Activated T-cell treated with anti-CD3 and anti-CD28 coated beads, Interleukin-2, amount 50 U/mL, for 72 hours (primary cell): ENCODE measurements at regions not wholly inside any gene's neighbourhood (a gene's known extent, or its start where the extent isn't known, plus 50 kb on each side); places are given as distances from the start of the nearest gene placed in this dataset.
"Not testable (repeated sequence)": the region's sequence is repeated elsewhere in the genome, so short reads cannot be mapped to it uniquely, and the experiment has no call there.

Experiments
- ATAC-seq, 2 donors: fragments of 150-1000 bp; cut with Tn5 transposase; replicated peaks in 1 of 2; 2 replicates each; pipeline ENCODE4 v1.10.0; 2021; ENCODE audit warnings: moderate library complexity in 2 of 2, mild to moderate bottlenecking in 1 of 2
- DNase-seq, 2 donors: peaks; one replicate each; pipeline ENCODE4 v3.0.0; 2021 to 2022; ENCODE audit warnings: mixed read lengths in 1 of 2
- H3K27ac Mint-ChIP-seq: one replicate; pipeline ENCODE4 v1.8.0; 2022; ENCODE audit warnings: mild to moderate bottlenecking, moderate library complexity, mixed read lengths
- H3K27me3 Mint-ChIP-seq: one replicate; pipeline ENCODE4 v1.8.0; 2022; ENCODE audit warnings: low read depth, mixed read lengths
- H3K36me3 Mint-ChIP-seq, 2 donors: one replicate each; pipeline ENCODE4 v1.8.0; 2022; ENCODE audit warnings: mixed read lengths in 2 of 2, mild to moderate bottlenecking in 1 of 2; ENCODE audit not compliant: insufficient read depth in 2 of 2
- H3K4me1 Mint-ChIP-seq: one replicate; pipeline ENCODE4 v1.8.0; 2022; ENCODE audit warnings: low read depth, mixed read lengths
- H3K4me3 Mint-ChIP-seq, 2 donors: one replicate each; pipeline ENCODE4 v1.8.0; 2022; ENCODE audit warnings: mild to moderate bottlenecking in 2 of 2, mixed read lengths in 2 of 2, moderate library complexity in 2 of 2
- H3K9me3 Mint-ChIP-seq, 2 donors: one replicate each; pipeline ENCODE4 v1.8.0; 2022; ENCODE audit warnings: mixed read lengths in 2 of 2

GRCh38 chr2:234797566-234798250 lies 154.1 kb upstream of the SH3BP4 start:
- Mint-ChIP-seq H3K27me3 (peaks cover 32% of the 10 kb centered on the region), H3K4me3 (no peak overlapping the region), H3K4me1 (no peaks in the 10 kb centered on the region), H3K9me3 (no peaks in the 10 kb centered on the region), H3K27ac (no peak overlapping the region), H3K36me3 (no peaks in the 10 kb centered on the region)
- no peak for DNase-seq
- ATAC-seq: no peak

DNA sequence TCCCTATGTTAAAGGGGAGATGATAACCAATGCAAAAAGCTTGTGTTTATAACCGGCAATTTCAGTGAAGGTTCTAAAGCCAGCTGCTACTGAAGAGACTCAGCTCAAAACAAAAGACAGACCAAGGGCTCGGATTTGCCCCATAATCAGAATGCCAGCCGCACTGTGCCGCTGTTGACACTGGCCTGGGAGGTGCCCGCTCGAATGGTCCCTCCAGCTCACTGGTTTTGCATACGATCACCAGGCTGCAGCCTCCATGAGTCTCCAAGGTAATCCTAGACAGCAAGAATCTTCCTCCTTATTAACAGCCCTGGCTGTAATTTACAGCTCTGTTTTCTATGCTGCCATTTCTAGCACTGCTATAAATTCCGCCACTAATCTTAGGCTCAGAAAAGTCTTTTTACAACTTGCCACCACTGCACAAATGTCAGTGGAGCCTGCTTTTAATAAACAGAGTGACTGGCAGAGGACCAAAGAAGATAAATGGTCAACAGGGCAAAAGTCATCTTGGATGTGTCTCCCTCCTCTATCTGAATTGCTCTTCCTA lies 155.7 kb upstream of the SH3BP4 start:
- Mint-ChIP-seq H3K9me3 (no peaks in the 10 kb centered on the region), H3K27me3 (peaks cover 32% of the 10 kb centered on the region), H3K36me3 (no peaks in the 10 kb centered on the region), H3K4me3 (no peak overlapping the region), H3K4me1 (no peaks in the 10 kb centered on the region), H3K27ac (no peak overlapping the region)
- ATAC-seq: no peak
- no peak for DNase-seq

GRCh38 chr2:234795272-234795920 lies 156.4 kb upstream of the SH3BP4 start:
- no peak for ATAC-seq
- no peaks in the 10 kb centered on the region for H3K36me3 Mint-ChIP-seq
- H3K27me3 Mint-ChIP-seq: peaks cover 27% of the 10 kb centered on the region
- H3K4me1 Mint-ChIP-seq: no peaks in the 10 kb centered on the region
- no peak overlapping the region for H3K4me3 Mint-ChIP-seq
- no peaks in the 10 kb centered on the region for H3K9me3 Mint-ChIP-seq
- H3K27ac Mint-ChIP-seq: no peak overlapping the region
- no peak for DNase-seq

- ATAC-seq: no peak
- DNase-seq: no peak
- H3K27ac Mint-ChIP-seq: no peak overlapping the region
- H3K4me1 Mint-ChIP-seq: no peaks in the 10 kb centered on the region
- H3K9me3 Mint-ChIP-seq: no peaks in the 10 kb centered on the region
- no peak overlapping the region for H3K4me3 Mint-ChIP-seq
- H3K36me3 Mint-ChIP-seq: no peaks in the 10 kb centered on the region
- H3K27me3 Mint-ChIP-seq: peaks cover 33% of the 10 kb centered on the region
Measured at GRCh38 chr2:234794866-234795265, 157.0 kb upstream of the SH3BP4 start.

DNA sequence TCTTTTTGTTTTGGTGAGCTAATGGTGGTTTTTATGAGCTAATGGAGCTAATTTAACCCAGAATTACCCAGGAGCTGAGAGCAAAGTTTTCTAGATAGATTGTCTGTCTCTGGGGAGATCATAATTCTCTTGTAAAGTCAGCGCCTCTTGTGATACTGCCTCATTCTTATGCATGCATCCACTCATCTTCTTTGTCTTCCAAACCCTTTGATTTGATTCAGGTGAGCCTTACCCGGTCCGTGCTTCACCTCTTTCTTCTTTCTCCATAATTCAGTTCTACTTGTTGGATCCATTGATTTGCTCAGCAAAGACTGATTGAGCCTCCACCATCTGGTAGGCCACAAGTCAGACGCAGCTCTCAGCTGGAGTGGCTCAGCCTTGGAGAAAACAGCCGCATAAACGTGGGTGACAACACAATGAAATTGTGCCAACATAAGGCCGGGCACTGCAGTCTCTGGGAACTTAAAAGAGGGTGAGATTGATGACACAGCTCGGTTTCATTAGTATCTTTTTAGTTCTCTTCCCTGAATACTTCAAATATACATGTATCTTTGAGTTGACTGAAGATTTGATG lies 158.5 kb upstream of the SH3BP4 start:
- Mint-ChIP-seq H3K27ac (no peak overlapping the region), H3K27me3 (peaks cover 34% of the 10 kb centered on the region), H3K4me3 (no peak overlapping the region), H3K36me3 (no peaks in the 10 kb centered on the region), H3K4me1 (no peaks in the 10 kb centered on the region), H3K9me3 (no peaks in the 10 kb centered on the region)
- DNase-seq (no peak), ATAC-seq (no peak)

DNA sequence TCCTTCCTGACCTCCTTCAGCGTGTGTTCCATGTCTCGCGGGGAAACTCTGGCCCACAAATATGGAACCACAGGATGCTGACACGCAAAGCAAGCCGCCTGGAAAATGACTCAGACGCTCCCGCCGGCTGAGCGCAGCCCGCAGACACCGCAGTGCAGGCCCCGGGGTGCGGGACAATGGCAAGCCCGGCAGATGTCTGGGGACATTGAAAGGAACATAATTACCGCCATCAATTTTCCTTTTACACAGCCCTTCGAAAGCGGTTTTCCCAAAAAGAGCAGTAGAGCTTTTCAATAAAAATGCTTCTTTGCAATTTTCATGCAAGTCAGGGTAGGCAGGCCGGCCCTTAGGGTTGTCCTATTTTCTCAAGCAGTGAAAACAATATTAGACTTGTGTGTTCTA lies 159.2 kb upstream of the SH3BP4 start:
- H3K27me3 Mint-ChIP-seq: peaks cover 33% of the 10 kb centered on the region
- H3K4me1 Mint-ChIP-seq: no peaks in the 10 kb centered on the region
- no peaks in the 10 kb centered on the region for H3K36me3 Mint-ChIP-seq
- DNase-seq (no peak), ATAC-seq (no peak)
- H3K27ac Mint-ChIP-seq: no peak overlapping the region
- no peak overlapping the region for H3K4me3 Mint-ChIP-seq
- no peaks in the 10 kb centered on the region for H3K9me3 Mint-ChIP-seq

DNA sequence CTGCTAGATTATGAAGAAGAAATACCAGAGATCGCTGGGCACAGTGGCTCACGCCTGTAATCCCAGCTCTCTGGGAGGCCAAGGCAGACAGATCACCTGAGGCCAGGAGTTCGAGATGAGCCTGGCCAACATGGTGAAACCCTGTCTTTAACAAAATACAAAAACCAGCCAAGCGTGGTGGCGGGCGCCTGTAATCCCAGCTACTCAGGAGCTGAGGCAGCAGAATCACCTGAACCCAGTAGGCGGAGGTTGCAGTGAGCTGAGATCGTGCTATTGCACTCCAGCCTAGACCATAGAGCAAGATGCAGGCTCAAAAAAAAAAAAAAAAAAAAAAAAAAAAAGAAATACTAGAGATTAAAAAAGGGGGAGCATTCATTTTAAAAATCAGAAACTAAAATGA lies 159.7 kb upstream of the SH3BP4 start:
- H3K4me3 Mint-ChIP-seq, ATAC-seq, H3K9me3 Mint-ChIP-seq, DNase-seq, H3K27ac Mint-ChIP-seq, H3K36me3 Mint-ChIP-seq, H3K4me1 Mint-ChIP-seq: not testable (repeated sequence)
- H3K27me3 Mint-ChIP-seq: peaks cover 29% of the 10 kb centered on the region

DNA sequence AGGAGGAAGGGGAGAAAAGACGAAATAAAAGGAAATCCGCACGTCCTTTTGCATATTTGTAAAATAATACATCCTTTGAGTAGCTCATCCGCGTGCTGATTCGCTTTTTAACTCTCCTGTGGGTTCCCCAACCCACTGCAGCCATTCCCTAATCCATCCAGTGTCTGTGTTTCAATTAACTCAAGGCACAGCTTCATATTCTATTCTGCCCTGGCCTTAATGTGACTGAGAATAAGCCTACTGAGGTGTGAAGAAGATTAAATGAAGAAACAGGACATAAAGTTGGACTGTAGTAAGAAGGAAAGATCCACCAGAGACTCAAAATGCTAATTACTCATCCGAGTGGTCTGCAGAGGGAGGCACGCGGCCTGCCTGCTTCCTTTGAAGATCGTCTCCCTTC lies 161.4 kb upstream of the SH3BP4 start:
- Mint-ChIP-seq H3K27ac (no peak overlapping the region), H3K4me1 (no peaks in the 10 kb centered on the region), H3K36me3 (no peaks in the 10 kb centered on the region), H3K4me3 (no peak overlapping the region), H3K9me3 (no peaks in the 10 kb centered on the region), H3K27me3 (peaks cover 26% of the 10 kb centered on the region)
- ATAC-seq: no peak
- no peak for DNase-seq

GRCh38 chr2:234789556-234790325 lies 162.1 kb upstream of the SH3BP4 start:
- Mint-ChIP-seq H3K9me3 (no peaks in the 10 kb centered on the region), H3K27ac (no peak overlapping the region), H3K4me3 (no peak overlapping the region), H3K4me1 (no peaks in the 10 kb centered on the region), H3K27me3 (peaks cover 20% of the 10 kb centered on the region), H3K36me3 (no peaks in the 10 kb centered on the region)
- no peak for ATAC-seq
- no peak for DNase-seq

DNA sequence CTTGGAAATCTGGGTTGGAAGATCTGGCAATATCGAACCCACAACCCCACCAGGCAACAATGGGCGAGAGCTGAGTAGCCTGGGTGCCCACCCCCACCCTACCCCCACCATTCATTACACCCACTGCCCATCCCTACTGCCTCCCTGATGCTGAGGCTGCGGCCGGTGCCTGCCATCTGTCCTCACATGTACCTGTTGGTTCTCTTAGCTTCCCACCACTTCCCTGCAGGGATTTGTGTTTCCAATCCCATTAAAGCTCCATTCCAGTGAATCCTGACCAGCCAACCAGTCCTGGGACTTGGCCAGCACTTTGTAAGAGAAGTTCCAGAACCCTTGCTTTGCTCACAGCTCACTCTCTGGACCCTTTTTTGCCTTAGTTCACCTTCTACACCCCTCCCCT lies 163.0 kb upstream of the SH3BP4 start:
- Mint-ChIP-seq H3K27ac (no peak overlapping the region), H3K4me1 (no peaks in the 10 kb centered on the region)

DNA sequence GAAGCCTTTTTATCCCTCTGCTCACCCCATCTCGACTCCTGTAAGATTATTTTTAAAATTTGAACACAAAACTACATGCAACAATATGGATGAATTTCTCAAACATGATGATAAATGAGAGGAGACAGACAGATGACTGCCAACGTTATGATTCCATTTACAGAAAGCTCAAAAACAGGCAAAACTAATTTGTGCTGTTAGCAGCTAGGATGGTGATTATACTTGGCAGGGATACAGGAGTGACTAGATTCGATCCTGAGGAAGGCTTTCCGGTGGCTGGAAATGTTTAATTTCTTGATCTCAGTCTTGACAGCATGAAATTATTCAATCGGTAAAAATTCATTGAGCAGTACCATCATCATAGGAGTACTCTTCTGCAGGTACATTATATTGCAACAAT lies 163.4 kb upstream of the SH3BP4 start:
- Mint-ChIP-seq H3K27me3 (peaks cover 28% of the 10 kb centered on the region), H3K4me3 (no peak overlapping the region), H3K4me1 (no peaks in the 10 kb centered on the region), H3K36me3 (peaks cover 4 to 7% of the 10 kb centered on the region in 2 donors), H3K27ac (no peak overlapping the region), H3K9me3 (peaks cover 7 to 9% of the 10 kb centered on the region in 2 donors)
- no peak for ATAC-seq
- no peak for DNase-seq

More for the DNA sequence above, 163.0 kb upstream of the SH3BP4 start:
- Mint-ChIP-seq H3K4me3 (no peak overlapping the region), H3K36me3 (peaks cover 3% of the 10 kb centered on the region in 2 donors), H3K9me3 (peaks cover 3 to 6% of the 10 kb centered on the region in 2 donors), H3K27me3 (peaks cover 28% of the 10 kb centered on the region)
- no peak for DNase-seq
- no peak for ATAC-seq

DNA sequence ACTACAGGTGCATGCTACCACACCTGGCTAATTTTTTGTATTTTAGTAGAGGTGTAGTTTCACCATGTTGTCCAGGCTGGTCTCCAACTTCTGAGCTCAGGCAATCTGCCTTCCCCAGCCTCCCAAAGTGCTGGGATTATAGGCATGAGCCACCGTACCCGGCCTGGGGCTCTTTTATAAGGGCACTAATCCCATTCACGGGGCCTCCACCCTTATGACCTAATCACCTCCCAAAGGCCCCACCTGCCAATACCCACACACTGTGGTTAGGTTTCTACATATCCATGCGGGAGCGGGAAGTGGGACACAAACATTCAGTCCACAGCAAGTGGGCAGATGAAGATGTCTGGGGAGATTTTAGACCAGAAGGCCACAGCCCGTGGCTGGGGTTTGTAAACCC lies 164.7 kb upstream of the SH3BP4 start:
- Mint-ChIP-seq H3K27ac (no peak overlapping the region), H3K36me3 (peaks cover 6 to 8% of the 10 kb centered on the region in 2 donors), H3K9me3 (peaks cover 15 to 16% of the 10 kb centered on the region in 2 donors), H3K27me3 (peaks cover 28% of the 10 kb centered on the region), H3K4me3 (no peak overlapping the region), H3K4me1 (no peaks in the 10 kb centered on the region)
- ATAC-seq (no peak), DNase-seq (no peak)
